ENCODE measurements at regions not wholly inside any gene's neighbourhood (a gene's known extent, or its start where the extent isn't known, plus 50 kb on each side); places are given as distances from the start of the nearest gene placed in this dataset.

- no peak for TF ChIP-seq ZC3H10 (CRISPR knock-in tag; IDR thresholded peaks at IDR 0.05)
- no peak for TF ChIP-seq ARNTL (CRISPR knock-in tag; IDR thresholded peaks at IDR 0.05; ENCODE audit: borderline replicate concordance, low read depth)
- TF ChIP-seq, protein P1, sequence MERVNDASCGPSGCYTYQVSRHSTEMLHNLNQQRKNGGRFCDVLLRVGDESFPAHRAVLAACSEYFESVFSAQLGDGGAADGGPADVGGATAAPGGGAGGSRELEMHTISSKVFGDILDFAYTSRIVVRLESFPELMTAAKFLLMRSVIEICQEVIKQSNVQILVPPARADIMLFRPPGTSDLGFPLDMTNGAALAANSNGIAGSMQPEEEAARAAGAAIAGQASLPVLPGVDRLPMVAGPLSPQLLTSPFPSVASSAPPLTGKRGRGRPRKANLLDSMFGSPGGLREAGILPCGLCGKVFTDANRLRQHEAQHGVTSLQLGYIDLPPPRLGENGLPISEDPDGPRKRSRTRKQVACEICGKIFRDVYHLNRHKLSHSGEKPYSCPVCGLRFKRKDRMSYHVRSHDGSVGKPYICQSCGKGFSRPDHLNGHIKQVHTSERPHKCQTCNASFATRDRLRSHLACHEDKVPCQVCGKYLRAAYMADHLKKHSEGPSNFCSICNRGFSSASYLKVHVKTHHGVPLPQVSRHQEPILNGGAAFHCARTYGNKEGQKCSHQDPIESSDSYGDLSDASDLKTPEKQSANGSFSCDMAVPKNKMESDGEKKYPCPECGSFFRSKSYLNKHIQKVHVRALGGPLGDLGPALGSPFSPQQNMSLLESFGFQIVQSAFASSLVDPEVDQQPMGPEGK (CRISPR knock-in tag; IDR thresholded peaks at IDR 0.05; ENCODE audit: borderline replicate concordance) = no peak
- no peak for TF ChIP-seq POU6F1 (CRISPR knock-in tag; IDR thresholded peaks at IDR 0.05; ENCODE audit: borderline replicate concordance, low read depth)
- TF ChIP-seq ZFP3 (CRISPR knock-in tag; IDR thresholded peaks at IDR 0.05) = no peak
- TF ChIP-seq, protein P2, sequence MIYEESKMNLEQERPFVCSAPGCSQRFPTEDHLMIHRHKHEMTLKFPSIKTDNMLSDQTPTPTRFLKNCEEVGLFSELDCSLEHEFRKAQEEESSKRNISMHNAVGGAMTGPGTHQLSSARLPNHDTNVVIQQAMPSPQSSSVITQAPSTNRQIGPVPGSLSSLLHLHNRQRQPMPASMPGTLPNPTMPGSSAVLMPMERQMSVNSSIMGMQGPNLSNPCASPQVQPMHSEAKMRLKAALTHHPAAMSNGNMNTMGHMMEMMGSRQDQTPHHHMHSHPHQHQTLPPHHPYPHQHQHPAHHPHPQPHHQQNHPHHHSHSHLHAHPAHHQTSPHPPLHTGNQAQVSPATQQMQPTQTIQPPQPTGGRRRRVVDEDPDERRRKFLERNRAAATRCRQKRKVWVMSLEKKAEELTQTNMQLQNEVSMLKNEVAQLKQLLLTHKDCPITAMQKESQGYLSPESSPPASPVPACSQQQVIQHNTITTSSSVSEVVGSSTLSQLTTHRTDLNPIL (CRISPR knock-in tag; IDR thresholded peaks at IDR 0.05; ENCODE audit: low read depth) = no peak
- TF ChIP-seq GLIS3 (CRISPR knock-in tag; IDR thresholded peaks at IDR 0.05) = no peak
- no peak for TF ChIP-seq CSDC2 (CRISPR knock-in tag; IDR thresholded peaks at IDR 0.05)
- TF ChIP-seq ZFP30 (CRISPR knock-in tag; IDR thresholded peaks at IDR 0.05) = no peak
Observed at GRCh38 chr1:191256917-191257316, 779.3 kb upstream of the BRINP3 start.

All from SK-N-SH treated with all-trans-retinoic acid at 6 μM for 48 hours (cell line).